A549 (cell line): ENCODE measurements at regions not wholly inside any gene's neighbourhood (a gene's known extent, or its start where the extent isn't known, plus 50 kb on each side); places are given as distances from the start of the nearest gene placed in this dataset.

Experiments
- ATAC-seq, 2 experiments: fragments of 200-7000 bp in 1 of 2; fragments of >200 bp in 1 of 2; cut with Nextera tagmentation in 1 of 2; cut with Tn5 transposase in 1 of 2; 3 replicates each; pipeline versions ENCODE4 v1.8.0 to v1.9.1; 2018 to 2020; ENCODE audit warnings: mild to moderate bottlenecking in 1 of 2, moderate library complexity in 1 of 2
- CTCF ChIA-PET: fragments of 300-600 bp; sonication (Branson Sonifier 250); formaldehyde crosslinking; extraction: SDS; loops from one replicate; lab custom pipeline; 2021; ENCODE audit warnings: antibody characterized with exemption, inconsistent platforms; lab: Yijun Ruan, JAX
- POLR2A ChIA-PET: fragments of 350-600 bp; formaldehyde crosslinking; extraction: SDS; loops from one replicate; lab custom pipeline; 2021; ENCODE audit warnings: antibody characterized with exemption, inconsistent platforms; lab: Yijun Ruan, JAX
- DNase-seq, 2 experiments: peaks; one replicate each; pipeline versions ENCODE4 v3.0.0 to v3.0.0-alpha.2; 2011 to 2016; ENCODE audit warnings: low read depth in 1 of 2, low spot score in 1 of 2
- FAIRE-seq: peaks from 2 replicates; lab custom pipeline; 2011; peaks lifted over from hg19 to GRCh38; lab: Jason Lieb, UNC
- H3K27ac ChIP-seq, 2 experiments: fragments of >200 bp; sonication (Bioruptor Twin); formaldehyde crosslinking; 3 replicates each; pipeline ENCODE4 v1.5.1; 2016 to 2017
- H3K4me1 ChIP-seq: fragments of >200 bp; sonication (Bioruptor Twin); formaldehyde crosslinking; 3 replicates; pipeline ENCODE4 v1.6.1; 2016
- H3K4me2 ChIP-seq: fragments of >200 bp; sonication (Bioruptor Twin); formaldehyde crosslinking; 3 replicates; pipeline ENCODE4 v1.6.1; 2016
- H3K4me3 ChIP-seq: fragments of >200 bp; sonication (Bioruptor Twin); formaldehyde crosslinking; 3 replicates; pipeline ENCODE4 v1.5.1; 2016
- H3K9me3 ChIP-seq: fragments of >200 bp; sonication (Bioruptor Twin); formaldehyde crosslinking; 3 replicates; pipeline ENCODE4 v1.6.1; 2016
- ATOH8 ChIP-seq: fragments of 250-450 bp; sonication (Bioruptor Pico); IDR thresholded peaks from 2 replicates; pipeline ENCODE4 v1.5.0; 2020; ENCODE audit warnings: low read depth, mild to moderate bottlenecking, moderate library complexity
- BCL3 ChIP-seq: fragments of >200 bp; sonication (Bioruptor Twin); formaldehyde crosslinking; IDR thresholded peaks from 3 replicates; pipeline ENCODE4 v1.6.1; 2016
- CBX2 ChIP-seq: fragments of 200-600 bp; sonication (generic); IDR thresholded peaks from 2 replicates; pipeline ENCODE4 v1.6.1; 2016; ENCODE audit warnings: low read depth, mild to moderate bottlenecking, borderline replicate concordance
- CHD4 ChIP-seq: fragments of 200-600 bp; sonication (generic); IDR thresholded peaks from 2 replicates; pipeline ENCODE4 v1.6.1; 2016; ENCODE audit warnings: antibody characterized with exemption, mild to moderate bottlenecking, borderline replicate concordance
- E2F6 ChIP-seq: IDR thresholded peaks from 2 replicates; pipeline ENCODE4 v1.6.1; 2012; ENCODE audit warnings: low read depth, borderline replicate concordance
- EHF ChIP-seq: fragments of 250-450 bp; sonication (Bioruptor Pico); IDR thresholded peaks from 2 replicates; pipeline ENCODE4 v1.5.0; 2020; ENCODE audit warnings: mild to moderate bottlenecking
- EHMT2 ChIP-seq: fragments of 200-600 bp; sonication (generic); IDR thresholded peaks from 2 replicates; pipeline ENCODE4 v1.6.1; 2016; ENCODE audit warnings: antibody characterized with exemption, low read depth, mild to moderate bottlenecking, moderate library complexity
- EP300 ChIP-seq, 2 experiments: fragments of >200 bp; sonication (Bioruptor Twin); formaldehyde crosslinking; IDR thresholded peaks; 2 replicates in 1 of 2; 3 replicates in 1 of 2; pipeline ENCODE4 v1.6.1; 2016 to 2017
- ESRRA ChIP-seq: fragments of 150-350 bp; IDR thresholded peaks from 2 replicates; pipeline ENCODE4 v1.6.1; 2014; ENCODE audit warnings: mild to moderate bottlenecking, low read length, borderline replicate concordance
- GATA3 ChIP-seq: IDR thresholded peaks from 2 replicates; pipeline ENCODE4 v1.6.1; 2012; ENCODE audit warnings: borderline replicate concordance
- HMGXB4 ChIP-seq: fragments of 250-450 bp; sonication (Bioruptor Pico); IDR thresholded peaks from 2 replicates; pipeline ENCODE4 v1.5.0; 2021; ENCODE audit warnings: mild to moderate bottlenecking, moderate library complexity, borderline replicate concordance
- HOXB13 ChIP-seq: fragments of 250-450 bp; sonication (Bioruptor Pico); IDR thresholded peaks from 2 replicates; pipeline ENCODE4 v1.5.0; 2020; ENCODE audit warnings: low read depth, mild to moderate bottlenecking, moderate library complexity
- HOXB5 ChIP-seq: fragments of 250-450 bp; sonication (Bioruptor Pico); IDR thresholded peaks from 2 replicates; pipeline ENCODE4 v1.5.0; 2020; ENCODE audit warnings: mild to moderate bottlenecking, moderate library complexity
- JUN ChIP-seq, 2 experiments: fragments of >200 bp; sonication (Bioruptor Twin); formaldehyde crosslinking; IDR thresholded peaks; 2 replicates in 1 of 2; 3 replicates in 1 of 2; pipeline ENCODE4 v1.6.1; 2016 to 2017
- KDM1A ChIP-seq: fragments of 200-600 bp; sonication (generic); IDR thresholded peaks from 2 replicates; pipeline ENCODE4 v1.6.1; 2016; ENCODE audit warnings: low read depth, mild to moderate bottlenecking
- KDM5A ChIP-seq: fragments of 200-600 bp; sonication (generic); IDR thresholded peaks from 2 replicates; pipeline ENCODE4 v1.6.1; 2016; ENCODE audit warnings: antibody characterized with exemption, mild to moderate bottlenecking
- MAX ChIP-seq: IDR thresholded peaks from 2 replicates; pipeline ENCODE4 v1.6.1; 2012
- NFE2L2 ChIP-seq: fragments of 150-350 bp; conservative IDR thresholded peaks from 2 replicates; pipeline ENCODE4 v1.6.1; 2014; ENCODE audit warnings: low read length
- PBX3 ChIP-seq: IDR thresholded peaks from 2 replicates; pipeline ENCODE4 v1.6.1; 2012
- RARB ChIP-seq: fragments of 250-450 bp; sonication (Bioruptor Pico); IDR thresholded peaks from 2 replicates; pipeline ENCODE4 v1.8.0; 2021; ENCODE audit warnings: mild to moderate bottlenecking, moderate library complexity
- REST ChIP-seq: fragments of 200-600 bp; sonication (generic); IDR thresholded peaks from 2 replicates; pipeline ENCODE4 v1.6.1; 2016; ENCODE audit warnings: antibody characterized with exemption, mild to moderate bottlenecking, moderate library complexity
- RNF2 ChIP-seq: fragments of 200-600 bp; sonication (generic); IDR thresholded peaks from 2 replicates; pipeline ENCODE4 v1.6.1; 2016; ENCODE audit warnings: low read depth, mild to moderate bottlenecking, antibody characterized with exemption, moderate library complexity, borderline replicate concordance
- SREBF2 ChIP-seq: fragments of 450-650 bp; IDR thresholded peaks from 2 replicates; pipeline ENCODE4 v1.6.1; 2014; ENCODE audit warnings: mild to moderate bottlenecking, moderate library complexity
- TFCP2L1 ChIP-seq: fragments of 250-450 bp; sonication (Bioruptor Pico); IDR thresholded peaks from 2 replicates; pipeline ENCODE4 v1.5.0; 2021; ENCODE audit warnings: mild to moderate bottlenecking
- TP53 ChIP-seq: fragments of 250-450 bp; sonication (Bioruptor Pico); IDR thresholded peaks from 2 replicates; pipeline ENCODE4 v1.5.0; 2021; ENCODE audit warnings: mild to moderate bottlenecking, moderate library complexity
- ZC3H11A ChIP-seq: fragments of 450-650 bp; IDR thresholded peaks from 2 replicates; pipeline ENCODE4 v1.6.1; 2014; ENCODE audit warnings: antibody characterized with exemption, mild to moderate bottlenecking
- ZNF302 ChIP-seq: fragments of 250-450 bp; sonication (Bioruptor Pico); IDR thresholded peaks from 2 replicates; pipeline ENCODE4 v1.9.0; 2021; ENCODE audit warnings: inconsistent platforms, mild to moderate bottlenecking, moderate library complexity
- ZSCAN20 ChIP-seq: fragments of 250-450 bp; sonication (Bioruptor Pico); IDR thresholded peaks from 2 replicates; pipeline ENCODE4 v1.8.0; 2022; ENCODE audit warnings: mild to moderate bottlenecking, moderate library complexity
- WGBS: methylation state at CpG from one replicate; pipeline ENCODE4 v1.1.6; 2017; ENCODE audit errors: missing lambda C conversion rate; 5-methylcytosine and 5-hydroxymethylcytosine counted together

- ChIA-PET POLR2A (no interaction called here), CTCF (interaction anchor here (0.8 kb wide), 1 partner anchor 32 kb away, joined by 3 read pairs; no protein-coding TSS in a partner anchor)
- no peak for TF ChIP-seq PBX3
- TF ChIP-seq CBX2: no peak
- TF ChIP-seq KDM1A: no peak
- TF ChIP-seq MAX: no peak
- TF ChIP-seq E2F6: no peak
- no peak for TF ChIP-seq RARB (CRISPR knock-in tag)
- TF ChIP-seq HOXB13 (CRISPR knock-in tag): no peak
- no peak for TF ChIP-seq KDM5A
- TF ChIP-seq ZNF302 (CRISPR knock-in tag): no peak
- no peak for TF ChIP-seq RNF2
- no peak for TF ChIP-seq ZSCAN20 (CRISPR knock-in tag)
- no peak for TF ChIP-seq HOXB5
- TF ChIP-seq NFE2L2: no peak
- no peak for TF ChIP-seq ZC3H11A
- TF ChIP-seq ESRRA: no peak
- TF ChIP-seq REST: no peak
- no peak for TF ChIP-seq BCL3
- no peak for TF ChIP-seq TFCP2L1 (CRISPR knock-in tag)
- TF ChIP-seq EP300 (IDR thresholded peaks at IDR 0.05): no peak
- FAIRE-seq: no peak
- H3K27ac ChIP-seq: no peak overlapping the region
- WGBS: 57% methylated on average over 4 of the region's 4 CpGs
- H3K9me3 ChIP-seq: no peaks in the 10 kb centered on the region
- H3K4me2 ChIP-seq: no peak overlapping the region
- H3K4me3 ChIP-seq: no peak overlapping the region
- no peak for DNase-seq
- no peak for ATAC-seq
- no peaks in the 10 kb centered on the region for H3K4me1 ChIP-seq
Observed at GRCh38 chr4:59094505-59094904, 1984.3 kb upstream of the IGFBP7 start.

GRCh38 chr4:59102311-59102710, 1992.1 kb upstream of the IGFBP7 start:
- ChIA-PET CTCF (no interaction called here), POLR2A (no interaction called here)
- H3K9me3 ChIP-seq: no peaks in the 10 kb centered on the region
- DNase-seq: no peak
- no peak overlapping the region for H3K4me2 ChIP-seq
- TF ChIP-seq GATA3 (no peak), ATOH8 (no peak), TP53 (CRISPR knock-in tag) (no peak), HMGXB4 (CRISPR knock-in tag) (no peak), CHD4 (no peak), JUN (IDR thresholded peaks at IDR 0.05) (no peak), ZSCAN20 (CRISPR knock-in tag) (no peak), EHMT2 (no peak), EHF (CRISPR knock-in tag) (no peak), SREBF2 (no peak)
- TF ChIP-seq, all 56 proteins: peak for 0
- 58% methylated on average over 2 of the region's 2 CpGs for WGBS
- no peak for FAIRE-seq
- Histone ChIP-seq H3K4me1 (no peaks in the 10 kb centered on the region), H3K27ac (no peak overlapping the region), H3K4me3 (no peak overlapping the region)
- ATAC-seq: no peak
